Stomach (tissue), 4 donors: ENCODE measurements at regions not wholly inside any gene's neighbourhood (a gene's known extent, or its start where the extent isn't known, plus 50 kb on each side); places are given as distances from the start of the nearest gene placed in this dataset.

Experiments used
- CTCF ChIP-seq, 7 experiments: fragments of 450-650 bp in 4 of 7; fragments of 200-600 bp in 3 of 7; sonication (generic) in 3 of 7; IDR thresholded peaks; one replicate each; pipeline ENCODE4 v1.5.1; 2016 to 2019; ENCODE audit warnings: antibody characterized with exemption in 7 of 7, control low read depth in 2 of 7, mild to moderate bottlenecking in 1 of 7
- EP300 ChIP-seq: sonication (generic); formaldehyde crosslinking; IDR thresholded peaks from one replicate; pipeline ENCODE4 v1.6.1; 2017; ENCODE audit warnings: antibody characterized with exemption
- POLR2A ChIP-seq, 4 donors: fragments of 450-650 bp; IDR thresholded peaks; one replicate each; pipeline ENCODE4 v1.6.1; 2016; ENCODE audit warnings: antibody characterized with exemption in 4 of 4, control low read depth in 2 of 4, mild to moderate bottlenecking in 1 of 4, moderate library complexity in 1 of 4

DNA sequence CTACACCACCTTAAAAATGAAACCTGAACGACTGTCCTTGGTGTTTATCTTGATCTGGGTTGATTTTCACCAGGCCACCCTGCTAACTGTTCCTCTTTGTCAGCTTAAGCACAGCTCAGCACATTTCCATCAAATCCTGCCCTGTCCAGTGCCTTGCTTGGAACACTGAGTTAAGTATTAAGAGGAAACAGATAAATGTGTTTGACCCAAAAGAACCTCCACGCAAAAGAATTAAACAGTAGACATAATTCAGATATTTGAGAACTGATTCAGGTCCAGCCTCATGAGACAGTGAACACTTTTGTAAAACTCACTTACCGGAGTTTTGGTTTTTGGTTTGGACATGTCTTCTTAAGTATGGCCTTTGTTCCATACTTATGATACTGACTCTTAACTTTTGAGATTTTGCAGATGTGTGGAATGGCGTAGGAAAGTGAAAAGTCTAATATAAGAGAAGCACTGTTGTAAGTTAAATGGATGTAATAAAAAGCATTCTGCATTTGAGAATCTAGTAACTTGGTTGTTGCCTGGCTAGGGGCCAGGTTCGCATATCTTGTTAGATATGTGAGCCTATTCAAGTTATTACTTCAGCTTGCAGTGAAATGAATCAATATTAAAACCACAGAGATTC lies 88.9 kb upstream of the SERPINE2 start:
- TF ChIP-seq CTCF (IDR thresholded peaks at IDR 0.05) = no peak
- TF ChIP-seq EP300 = no peak
- no peak for TF ChIP-seq POLR2A (IDR thresholded peaks at IDR 0.05)
